ENCODE measurements at regions not wholly inside any gene's neighbourhood (a gene's known extent, or its start where the extent isn't known, plus 50 kb on each side); places are given as distances from the start of the nearest gene placed in this dataset.

DNA sequence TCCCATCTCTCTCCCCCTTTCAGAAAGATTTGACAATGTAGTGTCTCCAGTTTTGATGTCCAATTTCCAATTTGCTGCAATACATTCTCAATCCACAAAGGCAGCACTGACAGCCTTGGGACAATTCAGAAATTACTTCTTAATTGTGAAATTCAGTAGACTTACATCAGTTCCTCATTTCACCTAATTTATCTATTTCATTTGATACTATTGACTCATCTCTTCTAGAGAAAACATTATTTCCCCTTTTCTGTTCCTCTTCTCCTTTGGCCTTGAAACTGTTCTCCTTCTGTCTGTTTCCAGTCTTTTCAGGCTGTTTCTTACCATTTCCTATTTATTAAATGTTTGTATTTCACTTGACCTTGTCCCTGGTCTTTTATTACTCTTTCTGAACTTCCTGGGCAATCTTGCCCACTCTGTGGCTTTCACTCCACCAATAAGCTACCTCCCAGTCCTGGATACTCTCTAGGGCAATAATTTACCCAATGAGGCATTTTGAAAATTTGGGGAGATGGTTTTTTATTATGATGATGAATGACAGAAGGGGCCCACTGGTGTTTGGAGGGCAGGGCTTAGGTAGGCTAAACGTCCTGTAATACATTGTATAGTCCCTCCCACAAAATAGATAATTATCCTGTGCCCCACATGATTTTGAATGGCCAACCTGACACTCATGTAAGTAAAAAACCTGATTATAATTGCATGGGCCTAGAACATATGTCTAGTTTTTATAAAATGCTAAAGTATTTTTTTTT is 498.0 kb upstream of the BOD1L1 start (continued):
- TF ChIP-seq, protein P1, sequence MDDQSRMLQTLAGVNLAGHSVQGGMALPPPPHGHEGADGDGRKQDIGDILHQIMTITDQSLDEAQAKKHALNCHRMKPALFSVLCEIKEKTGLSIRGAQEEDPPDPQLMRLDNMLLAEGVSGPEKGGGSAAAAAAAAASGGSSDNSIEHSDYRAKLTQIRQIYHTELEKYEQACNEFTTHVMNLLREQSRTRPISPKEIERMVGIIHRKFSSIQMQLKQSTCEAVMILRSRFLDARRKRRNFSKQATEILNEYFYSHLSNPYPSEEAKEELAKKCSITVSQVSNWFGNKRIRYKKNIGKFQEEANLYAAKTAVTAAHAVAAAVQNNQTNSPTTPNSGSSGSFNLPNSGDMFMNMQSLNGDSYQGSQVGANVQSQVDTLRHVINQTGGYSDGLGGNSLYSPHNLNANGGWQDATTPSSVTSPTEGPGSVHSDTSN (IDR thresholded peaks at IDR 0.05) = no peak
- TF ChIP-seq, protein P2, sequence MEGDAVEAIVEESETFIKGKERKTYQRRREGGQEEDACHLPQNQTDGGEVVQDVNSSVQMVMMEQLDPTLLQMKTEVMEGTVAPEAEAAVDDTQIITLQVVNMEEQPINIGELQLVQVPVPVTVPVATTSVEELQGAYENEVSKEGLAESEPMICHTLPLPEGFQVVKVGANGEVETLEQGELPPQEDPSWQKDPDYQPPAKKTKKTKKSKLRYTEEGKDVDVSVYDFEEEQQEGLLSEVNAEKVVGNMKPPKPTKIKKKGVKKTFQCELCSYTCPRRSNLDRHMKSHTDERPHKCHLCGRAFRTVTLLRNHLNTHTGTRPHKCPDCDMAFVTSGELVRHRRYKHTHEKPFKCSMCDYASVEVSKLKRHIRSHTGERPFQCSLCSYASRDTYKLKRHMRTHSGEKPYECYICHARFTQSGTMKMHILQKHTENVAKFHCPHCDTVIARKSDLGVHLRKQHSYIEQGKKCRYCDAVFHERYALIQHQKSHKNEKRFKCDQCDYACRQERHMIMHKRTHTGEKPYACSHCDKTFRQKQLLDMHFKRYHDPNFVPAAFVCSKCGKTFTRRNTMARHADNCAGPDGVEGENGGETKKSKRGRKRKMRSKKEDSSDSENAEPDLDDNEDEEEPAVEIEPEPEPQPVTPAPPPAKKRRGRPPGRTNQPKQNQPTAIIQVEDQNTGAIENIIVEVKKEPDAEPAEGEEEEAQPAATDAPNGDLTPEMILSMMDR (IDR thresholded peaks at IDR 0.05) = no peak

DNA sequence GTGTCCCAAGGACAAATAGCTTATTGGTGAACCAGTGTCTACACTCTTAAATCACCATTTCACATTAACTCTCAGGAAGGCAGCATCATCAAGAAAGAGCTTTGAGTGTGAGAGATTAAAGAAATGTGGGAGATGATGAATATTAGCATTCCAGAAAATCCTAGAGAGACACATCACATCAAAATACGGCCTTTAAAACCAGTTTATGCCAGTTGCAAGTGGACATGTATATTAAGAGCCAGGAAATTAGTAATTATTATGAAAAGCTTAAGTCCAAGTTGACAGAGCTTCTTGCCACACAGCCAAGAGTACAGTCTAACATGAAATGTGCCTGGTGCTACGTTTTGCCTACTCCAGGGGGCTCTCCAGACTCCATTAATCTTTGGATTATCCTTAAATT is 503.0 kb upstream of the BOD1L1 start:
- Histone ChIP-seq H3K9me3 (no peaks in the 10 kb centered on the region), H3K9ac (peak overlapping the region; percentile 32; the same call in 1 of the 2 replicates), H3K4me3 (ENCODE audit: low read depth in 2 of 2, low read length in 1 of 2) (no peak overlapping the region), H3K27me3 (ENCODE audit: insufficient read depth) (no peaks in the 10 kb centered on the region), H3K36me3 (replicated peaks in 1 of 2; ENCODE audit: control insufficient read depth in 1 of 2, insufficient read depth in 2 of 2, low read length in 1 of 2) (peaks cover 4 to 27% of the 10 kb centered on the region in 2 experiments), H2AFZ (ENCODE audit: low read depth) (no peak overlapping the region), H3K79me2 (ENCODE audit: insufficient read depth) (peaks cover 6% of the 10 kb centered on the region; the same call in 1 of the 2 replicates), H3K9me2 (no peaks in the 10 kb centered on the region), H3K4me1 (ENCODE audit: control insufficient read depth in 1 of 2, insufficient read depth in 2 of 2, low read depth in 1 of 2, low read length in 1 of 2) (peaks cover 0 to 17% of the 10 kb centered on the region in 2 experiments; a peak in 1 of 4 replicates), H3F3A (replicated peaks; ENCODE audit: insufficient read depth) (peaks cover 14% of the 10 kb centered on the region), H3K4me2 (no peak overlapping the region), H3K27ac (ENCODE audit: low read depth in 2 of 2, low read length in 1 of 2) (peak overlapping the region in 1 of 2 experiments; percentile 60; a peak in 2 of 4 replicates), H4K20me1 (ENCODE audit: insufficient read depth) (no peaks in the 10 kb centered on the region)
- no peak for DNase-seq
- POLR2A ChIA-PET = no interaction called here
- WGBS (ENCODE audit: low lambda C conversion rate) = 63% methylated on average over 2 of the region's 2 CpGs
- TF ChIP-seq YY1 (IDR thresholded peaks at IDR 0.05; ENCODE audit: low read depth) (no peak), TCF12 (IDR thresholded peaks at IDR 0.05) (no peak), POLR2AphosphoS5 (IDR thresholded peaks at IDR 0.05; ENCODE audit: low read depth, low read length) (no peak), SMC3 (IDR thresholded peaks at IDR 0.05; ENCODE audit: low read depth, low read length) (no peak), EP300 (IDR thresholded peaks at IDR 0.05; ENCODE audit: borderline replicate concordance in 1 of 2, low read depth in 1 of 2, low read length in 1 of 2) (no peak)
- TF ChIP-seq, protein P2 (IDR thresholded peaks at IDR 0.05) = peak; percentile 33
- TF ChIP-seq, protein P3, sequence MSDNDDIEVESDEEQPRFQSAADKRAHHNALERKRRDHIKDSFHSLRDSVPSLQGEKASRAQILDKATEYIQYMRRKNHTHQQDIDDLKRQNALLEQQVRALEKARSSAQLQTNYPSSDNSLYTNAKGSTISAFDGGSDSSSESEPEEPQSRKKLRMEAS (IDR thresholded peaks at IDR 0.05; ENCODE audit: low read depth) = no peak
- CTCF ChIA-PET = no interaction called here

Measured in SK-N-SH (cell line).